H1 (cell line): ENCODE measurements at regions not wholly inside any gene's neighbourhood (a gene's known extent, or its start where the extent isn't known, plus 50 kb on each side); places are given as distances from the start of the nearest gene placed in this dataset.

Experiments
- E2F6 ChIP-seq: IDR thresholded peaks from 2 replicates; pipeline ENCODE4 v1.6.1; 2012; ENCODE audit warnings: inconsistent platforms

- no peak for TF ChIP-seq E2F6
Measured at GRCh38 chr16:51924744-51925143, 622.2 kb downstream of the TOX3 start (continued).
